Endothelial cell of umbilical vein (primary cell): ENCODE measurements at regions not wholly inside any gene's neighbourhood (a gene's known extent, or its start where the extent isn't known, plus 50 kb on each side); places are given as distances from the start of the nearest gene placed in this dataset.

Experiments used
- BruUV-seq: library from RNA; stranded (reverse); fragments of 400-500 nt; replicated peaks from 2 replicates; lab custom pipeline; 2021; lab: Mats Ljungman, UMichigan
- CTCF ChIA-PET: fragments of 300-600, 350-600 bp; sonication (Branson Sonifier 250); formaldehyde crosslinking; loops from one replicate; lab custom pipeline; 2021; ENCODE audit warnings: antibody characterized with exemption, inconsistent platforms; lab: Charles Lee
- POLR2A ChIA-PET: fragments of 300-600, 350-600 bp; sonication (Branson Sonifier 250); formaldehyde crosslinking; loops from one replicate; lab custom pipeline; 2021; ENCODE audit warnings: antibody characterized with exemption, inconsistent platforms; lab: Charles Lee
- DNase-seq: peaks from one replicate; pipeline ENCODE4 v3.0.0-alpha.2; 2011; ENCODE audit warnings: low read depth, low spot score
- FAIRE-seq: peaks from 2 replicates; lab custom pipeline; 2011; peaks lifted over from hg19 to GRCh38; lab: Jason Lieb, UNC
- H2AFZ ChIP-seq: 2 replicates; pipeline ENCODE4 v1.6.0; 2012; ENCODE audit warnings: low read depth, low read length, control low read depth, inconsistent platforms
- H3K27ac ChIP-seq: 2 replicates; pipeline ENCODE4 v1.5.1; 2011; ENCODE audit warnings: low read depth, mild to moderate bottlenecking, control low read depth, low read length, moderate library complexity; ENCODE audit not compliant: insufficient read depth
- H3K27me3 ChIP-seq, 2 experiments: 2 replicates each; pipeline versions ENCODE4 v1.6.0 to v1.6.1; 2011; ENCODE audit warnings: low read length in 2 of 2, mixed read lengths in 1 of 2; ENCODE audit not compliant: control insufficient read depth in 2 of 2, insufficient read depth in 2 of 2
- H3K36me3 ChIP-seq, 2 experiments: 2 replicates in 1 of 2; 3 replicates in 1 of 2; pipeline ENCODE4 v1.5.1; 2011; ENCODE audit warnings: low read length in 2 of 2, mild to moderate bottlenecking in 1 of 2, moderate library complexity in 1 of 2; ENCODE audit not compliant: control insufficient read depth in 2 of 2, insufficient read depth in 2 of 2; ENCODE audit errors: extremely low read depth in 1 of 2
- H3K4me1 ChIP-seq: 3 replicates; pipeline ENCODE4 v1.5.1; 2011; ENCODE audit warnings: mild to moderate bottlenecking, low read length; ENCODE audit not compliant: control insufficient read depth, insufficient read depth; ENCODE audit errors: extremely low read depth
- H3K4me2 ChIP-seq: 2 replicates; pipeline ENCODE4 v1.6.1; 2011; ENCODE audit warnings: low read length, control low read depth, mixed read lengths; ENCODE audit not compliant: insufficient read depth
- H3K4me3 ChIP-seq, 3 experiments: fragments of 200-600 bp in 1 of 3; sonication (generic), shearing (Covaris generic) in 1 of 3; replicated peaks in 1 of 3; 2 replicates each; pipeline ENCODE4 v1.5.1; 2011 to 2016; ENCODE audit warnings: control low read depth in 3 of 3, low read length in 3 of 3, mild to moderate bottlenecking in 2 of 3, inconsistent platforms in 1 of 3, low read depth in 1 of 3, moderate library complexity in 1 of 3; ENCODE audit not compliant: insufficient read depth in 1 of 3
- H3K79me2 ChIP-seq: 2 replicates; pipeline ENCODE4 v1.6.0; 2012; ENCODE audit warnings: low read length, inconsistent platforms; ENCODE audit not compliant: control insufficient read depth, insufficient read depth
- H3K9ac ChIP-seq: replicated peaks from 2 replicates; pipeline ENCODE3; 2011; ENCODE audit warnings: low read length, control low read depth; ENCODE audit not compliant: insufficient read depth; ENCODE audit errors: extremely low read depth
- H3K9me1 ChIP-seq: replicated peaks from 3 replicates; pipeline ENCODE4 v1.6.0; 2011; ENCODE audit warnings: mild to moderate bottlenecking, low read length; ENCODE audit not compliant: control insufficient read depth, insufficient read depth; ENCODE audit errors: extremely low read depth
- H3K9me3 ChIP-seq: replicated peaks from 2 replicates; pipeline ENCODE4 v1.5.1; 2012; ENCODE audit warnings: low read length, inconsistent platforms; ENCODE audit not compliant: control insufficient read depth, insufficient read depth
- H4K20me1 ChIP-seq: replicated peaks from 2 replicates; pipeline ENCODE3; 2011; ENCODE audit warnings: mild to moderate bottlenecking, low read length; ENCODE audit not compliant: control insufficient read depth, insufficient read depth; ENCODE audit errors: extremely low read depth
- FOS ChIP-seq: IDR thresholded peaks from 2 replicates; pipeline ENCODE4 v1.6.1; 2011; ENCODE audit warnings: mild to moderate bottlenecking, low read length, moderate library complexity, borderline replicate concordance; ENCODE audit not compliant: insufficient read depth
- JUN ChIP-seq: IDR thresholded peaks from 2 replicates; pipeline ENCODE4 v1.6.1; 2011; ENCODE audit warnings: borderline replicate concordance, low read depth; ENCODE audit not compliant: insufficient read length, insufficient read depth
- MYC ChIP-seq: IDR thresholded peaks from one replicate; pipeline ENCODE4 v1.6.1; 2011; ENCODE audit warnings: mild to moderate bottlenecking, low read depth, low read length
- POLR2A ChIP-seq: IDR thresholded peaks from 2 replicates; pipeline ENCODE4 v1.6.1; 2012; ENCODE audit warnings: low read depth, mild to moderate bottlenecking, control low read depth, low read length
- POLR2AphosphoS5 ChIP-seq: IDR thresholded peaks from 2 replicates; pipeline ENCODE4 v1.6.1; 2012; ENCODE audit warnings: low read depth, mild to moderate bottlenecking, control low read depth, low read length, moderate library complexity; ENCODE audit not compliant: insufficient read depth
- dilution Hi-C: fragments of 300-500 bp; cut with MboI; formaldehyde crosslinking; loops from one replicate; pipeline ENCODE4 v1.15.0; 2019; ENCODE audit warnings: low sequenced_read_pairs; ENCODE audit not compliant: extremely low pct_ligation_motif_present
- intact Hi-C: fragments of 100-400 bp; cut with micrococcal nuclease; formaldehyde crosslinking; loops from one replicate; pipeline ENCODE4 v1.10.0; 2022
- TF ChIP-seq, protein P1 (sequence below), 2 donors: IDR thresholded peaks; 1 replicate in 1 of 2; 2 replicates in 1 of 2; pipeline ENCODE4 v1.5.1; 2011; ENCODE audit warnings: low read length in 2 of 2, mild to moderate bottlenecking in 2 of 2, moderate library complexity in 2 of 2, control low read depth in 1 of 2, inconsistent platforms in 1 of 2, low read depth in 1 of 2; ENCODE audit not compliant: insufficient read depth in 1 of 2; ENCODE audit errors: extremely low read depth in 1 of 2

GRCh38 chr14:89516173-89516572, 99.1 kb upstream of the FOXN3 start:
- FAIRE-seq (no peak), DNase-seq (no peak)
- CTCF ChIA-PET: interaction anchor here (0.6 kb wide), 1 partner anchor 8 kb away, joined by 3 read pairs; no protein-coding TSS in a partner anchor
- Histone ChIP-seq H3K9me3 (no peaks in the 10 kb centered on the region), H3K36me3 (no peaks in the 10 kb centered on the region), H3K9ac (no peak overlapping the region), H3K79me2 (no peaks in the 10 kb centered on the region), H2AFZ (no peak overlapping the region), H3K27me3 (no peaks in the 10 kb centered on the region), H3K4me1 (no peaks in the 10 kb centered on the region), H3K27ac (no peak overlapping the region), H3K4me3 (no peak overlapping the region), H3K9me1 (no peaks in the 10 kb centered on the region), H4K20me1 (no peaks in the 10 kb centered on the region), H3K4me2 (no peak overlapping the region)
- TF ChIP-seq POLR2A (no peak), FOS (no peak), MYC (no peak), POLR2AphosphoS5 (no peak), JUN (no peak)
- dilution Hi-C loops (no loop called here), intact Hi-C loops (no loop called here)
- no TSS peak for BruUV-seq
- POLR2A ChIA-PET: no interaction called here

GRCh38 chr14:89514601-89515000, 97.6 kb upstream of the FOXN3 start:
- no peak for FAIRE-seq
- CTCF ChIA-PET: no interaction called here
- no peak overlapping the region for H3K27ac ChIP-seq
- H3K9ac ChIP-seq: no peak overlapping the region
- H3K4me3 ChIP-seq: no peak overlapping the region
- no peaks in the 10 kb centered on the region for H3K36me3 ChIP-seq
- H4K20me1 ChIP-seq: no peaks in the 10 kb centered on the region
- no peak for DNase-seq
- POLR2A ChIA-PET: no interaction called here
- no peaks in the 10 kb centered on the region for H3K27me3 ChIP-seq
- dilution Hi-C loops (no loop called here), intact Hi-C loops (no loop called here)
- TF ChIP-seq FOS (no peak), JUN (no peak), MYC (no peak), POLR2AphosphoS5 (no peak)
- TF ChIP-seq, protein P1, sequence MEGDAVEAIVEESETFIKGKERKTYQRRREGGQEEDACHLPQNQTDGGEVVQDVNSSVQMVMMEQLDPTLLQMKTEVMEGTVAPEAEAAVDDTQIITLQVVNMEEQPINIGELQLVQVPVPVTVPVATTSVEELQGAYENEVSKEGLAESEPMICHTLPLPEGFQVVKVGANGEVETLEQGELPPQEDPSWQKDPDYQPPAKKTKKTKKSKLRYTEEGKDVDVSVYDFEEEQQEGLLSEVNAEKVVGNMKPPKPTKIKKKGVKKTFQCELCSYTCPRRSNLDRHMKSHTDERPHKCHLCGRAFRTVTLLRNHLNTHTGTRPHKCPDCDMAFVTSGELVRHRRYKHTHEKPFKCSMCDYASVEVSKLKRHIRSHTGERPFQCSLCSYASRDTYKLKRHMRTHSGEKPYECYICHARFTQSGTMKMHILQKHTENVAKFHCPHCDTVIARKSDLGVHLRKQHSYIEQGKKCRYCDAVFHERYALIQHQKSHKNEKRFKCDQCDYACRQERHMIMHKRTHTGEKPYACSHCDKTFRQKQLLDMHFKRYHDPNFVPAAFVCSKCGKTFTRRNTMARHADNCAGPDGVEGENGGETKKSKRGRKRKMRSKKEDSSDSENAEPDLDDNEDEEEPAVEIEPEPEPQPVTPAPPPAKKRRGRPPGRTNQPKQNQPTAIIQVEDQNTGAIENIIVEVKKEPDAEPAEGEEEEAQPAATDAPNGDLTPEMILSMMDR (IDR thresholded peaks at IDR 0.05; ENCODE audit: extremely low read depth in 1 of 2, insufficient read depth in 1 of 2, low read depth in 1 of 2, low read length in 2 of 2): no peak
- no peaks in the 10 kb centered on the region for H3K79me2 ChIP-seq
- H2AFZ ChIP-seq: no peak overlapping the region
- no peak overlapping the region for H3K4me2 ChIP-seq
- no peaks in the 10 kb centered on the region for H3K9me1 ChIP-seq
- no peaks in the 10 kb centered on the region for H3K4me1 ChIP-seq
- no TSS peak for BruUV-seq
- H3K9me3 ChIP-seq: no peaks in the 10 kb centered on the region
